OCI-LY3 (cell line): ENCODE measurements at regions not wholly inside any gene's neighbourhood (a gene's known extent, or its start where the extent isn't known, plus 50 kb on each side); places are given as distances from the start of the nearest gene placed in this dataset.

ENCODE experiments used
- H2AFZ ChIP-seq: fragments of 200-600, 300-600 bp; shearing (Covaris generic); 2 replicates; pipeline ENCODE4 v1.6.0; 2014; ENCODE audit warnings: antibody characterized with exemption, low read depth, low read length
- H3K27ac ChIP-seq: fragments of 200-600, 300-600 bp; sonication (generic); 2 replicates; pipeline ENCODE4 v1.5.1; 2014; ENCODE audit warnings: mild to moderate bottlenecking, low read length, moderate library complexity, mixed read lengths
- H3K27me3 ChIP-seq: fragments of 200-600, 300-600 bp; sonication (generic); 2 replicates; pipeline ENCODE4 v1.6.1; 2014; ENCODE audit warnings: low read depth, low read length, mixed read lengths
- H3K36me3 ChIP-seq: fragments of 200-600, 300-600 bp; sonication (generic); replicated peaks from 2 replicates; pipeline ENCODE3; 2014; ENCODE audit warnings: low read depth, low read length, mixed read lengths
- H3K4me1 ChIP-seq: fragments of 300-600, 200-600 bp; sonication (generic); 2 replicates; pipeline ENCODE4 v1.6.1; 2014; ENCODE audit warnings: low read length, mixed read lengths
- H3K4me2 ChIP-seq: fragments of 200-600, 300-600 bp; sonication (generic); 2 replicates; pipeline ENCODE4 v1.6.1; 2014; ENCODE audit warnings: low read length, mixed read lengths
- H3K4me3 ChIP-seq: fragments of 300-600, 200-600 bp; sonication (generic); 2 replicates; pipeline ENCODE4 v1.5.1; 2014; ENCODE audit warnings: antibody characterized with exemption, mild to moderate bottlenecking, low read length, moderate library complexity
- H3K79me2 ChIP-seq: fragments of 300-600, 200-600 bp; shearing (Covaris generic); 2 replicates; pipeline ENCODE4 v1.6.1; 2014; ENCODE audit warnings: mild to moderate bottlenecking, low read length, mixed read lengths
- H3K9ac ChIP-seq: fragments of 300-600, 200-600 bp; shearing (Covaris generic); 2 replicates; pipeline ENCODE4 v1.6.0; 2014; ENCODE audit warnings: mild to moderate bottlenecking, low read length, moderate library complexity
- H3K9me3 ChIP-seq: fragments of 200-600, 300-600 bp; shearing (Covaris generic); 2 replicates; pipeline ENCODE4 v1.6.1; 2014; ENCODE audit warnings: low read length, mixed read lengths; ENCODE audit not compliant: insufficient read depth
- H4K20me1 ChIP-seq: fragments of 200-600, 300-600 bp; sonication (generic); 2 replicates; pipeline ENCODE4 v1.6.1; 2016; ENCODE audit warnings: low read length, mixed read lengths; ENCODE audit not compliant: insufficient read depth
- EZH2phosphoT487 ChIP-seq: fragments of 200-600 bp; shearing (Covaris generic); IDR thresholded peaks from 2 replicates; pipeline ENCODE4 v1.6.1; 2018; ENCODE audit warnings: antibody characterized with exemption, mixed run types, low read depth
- TF ChIP-seq, protein P1 (sequence below): fragments of 200-600, 300-600 bp; sonication (generic); IDR thresholded peaks from 2 replicates; pipeline ENCODE4 v1.5.1; 2014; ENCODE audit warnings: antibody characterized with exemption, low read length, low read depth

DNA sequence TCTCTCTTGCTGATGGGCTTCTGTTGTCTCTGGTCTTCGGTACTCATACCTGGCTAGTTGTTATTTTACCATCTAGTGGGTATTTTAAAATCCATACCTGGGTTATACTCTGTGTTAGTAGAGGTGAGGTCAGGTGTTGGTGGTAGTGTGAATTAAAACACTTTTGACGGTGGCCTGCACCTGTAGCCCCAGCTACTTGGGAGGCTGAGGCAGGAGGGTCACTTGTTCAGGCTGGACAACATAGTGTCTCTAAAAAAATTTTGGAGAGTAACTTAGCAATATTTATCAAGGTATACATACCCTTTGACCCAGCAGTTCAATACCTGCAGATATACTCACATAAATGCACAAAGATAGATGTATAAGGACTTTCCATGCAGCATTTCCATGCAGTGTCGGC, 55.4 kb downstream of the GSX1 start:
- TF ChIP-seq EZH2phosphoT487: no peak
- TF ChIP-seq, protein P1, sequence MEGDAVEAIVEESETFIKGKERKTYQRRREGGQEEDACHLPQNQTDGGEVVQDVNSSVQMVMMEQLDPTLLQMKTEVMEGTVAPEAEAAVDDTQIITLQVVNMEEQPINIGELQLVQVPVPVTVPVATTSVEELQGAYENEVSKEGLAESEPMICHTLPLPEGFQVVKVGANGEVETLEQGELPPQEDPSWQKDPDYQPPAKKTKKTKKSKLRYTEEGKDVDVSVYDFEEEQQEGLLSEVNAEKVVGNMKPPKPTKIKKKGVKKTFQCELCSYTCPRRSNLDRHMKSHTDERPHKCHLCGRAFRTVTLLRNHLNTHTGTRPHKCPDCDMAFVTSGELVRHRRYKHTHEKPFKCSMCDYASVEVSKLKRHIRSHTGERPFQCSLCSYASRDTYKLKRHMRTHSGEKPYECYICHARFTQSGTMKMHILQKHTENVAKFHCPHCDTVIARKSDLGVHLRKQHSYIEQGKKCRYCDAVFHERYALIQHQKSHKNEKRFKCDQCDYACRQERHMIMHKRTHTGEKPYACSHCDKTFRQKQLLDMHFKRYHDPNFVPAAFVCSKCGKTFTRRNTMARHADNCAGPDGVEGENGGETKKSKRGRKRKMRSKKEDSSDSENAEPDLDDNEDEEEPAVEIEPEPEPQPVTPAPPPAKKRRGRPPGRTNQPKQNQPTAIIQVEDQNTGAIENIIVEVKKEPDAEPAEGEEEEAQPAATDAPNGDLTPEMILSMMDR: no peak
- Histone ChIP-seq H3K4me3 (no peak overlapping the region), H3K9ac (no peak overlapping the region), H3K4me2 (no peak overlapping the region), H4K20me1 (no peaks in the 10 kb centered on the region), H3K79me2 (no peaks in the 10 kb centered on the region), H3K4me1 (no peaks in the 10 kb centered on the region), H3K36me3 (no peaks in the 10 kb centered on the region), H2AFZ (no peak overlapping the region), H3K9me3 (no peaks in the 10 kb centered on the region), H3K27me3 (0 out of 2 replicates have a peak, but pooled peaks cover under 1% of the 10 kb centered on the region), H3K27ac (no peak overlapping the region)

DNA sequence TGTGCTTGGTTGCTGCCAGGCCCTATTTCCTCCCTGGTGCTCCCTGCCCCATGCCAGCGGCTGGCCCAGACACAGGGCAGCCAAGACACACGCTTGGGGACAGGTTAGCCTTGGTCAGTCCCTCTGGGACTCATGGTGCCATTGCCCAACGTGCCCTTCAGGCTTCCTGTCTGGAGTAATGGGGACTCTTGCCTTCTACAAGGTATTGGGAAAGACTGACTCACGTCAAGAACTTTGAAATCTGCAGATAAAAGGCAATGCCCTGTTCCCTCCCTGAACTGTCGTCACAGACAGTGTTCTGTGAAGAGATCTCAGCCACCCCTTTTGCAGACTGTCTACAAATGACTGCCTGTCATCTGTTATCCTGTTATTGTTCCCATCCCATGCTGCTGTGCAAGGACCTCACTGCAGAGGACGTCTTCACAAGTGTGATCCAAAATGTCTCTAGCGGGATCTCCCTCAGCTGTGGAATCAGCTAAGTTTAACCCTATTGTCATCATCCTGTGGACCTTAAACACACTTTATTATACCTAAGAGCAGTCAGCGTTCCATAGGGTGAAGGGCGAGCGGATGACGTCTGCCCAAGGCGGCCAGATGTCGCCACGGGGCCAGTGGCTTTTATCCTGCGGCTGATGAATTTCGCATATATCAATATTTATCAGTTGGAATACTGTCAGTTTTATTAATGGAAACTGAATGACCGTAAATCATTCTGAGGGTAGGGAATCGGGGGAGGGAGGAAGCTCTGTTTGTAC, 59.0 kb downstream of the GSX1 start:
- Histone ChIP-seq H2AFZ (no peak overlapping the region), H3K4me3 (no peak overlapping the region), H3K4me2 (no peak overlapping the region), H3K27ac (no peak overlapping the region), H3K27me3 (0 out of 2 replicates have a peak, but pooled peaks cover 2% of the 10 kb centered on the region), H3K79me2 (no peaks in the 10 kb centered on the region), H4K20me1 (no peaks in the 10 kb centered on the region), H3K4me1 (no peaks in the 10 kb centered on the region), H3K9me3 (no peaks in the 10 kb centered on the region), H3K9ac (no peak overlapping the region), H3K36me3 (no peaks in the 10 kb centered on the region)
- no peak for TF ChIP-seq EZH2phosphoT487
- TF ChIP-seq, protein P1: no peak

DNA sequence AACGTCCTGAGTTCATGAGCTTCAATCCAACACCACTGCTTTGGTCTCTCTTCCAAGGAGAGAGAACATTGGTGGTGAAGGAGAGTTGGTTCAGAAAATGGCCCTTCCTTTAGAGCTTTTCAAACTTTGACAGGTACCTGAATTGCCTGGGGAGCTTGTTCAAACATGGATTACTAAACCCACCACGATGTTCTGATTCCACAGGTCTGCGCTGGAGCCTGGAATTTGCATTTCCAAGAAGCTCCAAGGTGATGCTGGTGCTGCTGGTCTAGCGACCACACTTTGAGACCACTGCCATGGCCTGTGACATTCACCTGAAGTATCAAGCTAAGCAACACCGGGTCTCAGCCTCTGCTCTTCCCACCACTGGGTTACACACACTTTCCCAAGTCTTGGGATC, 60.2 kb downstream of the GSX1 start:
- H3K4me3 ChIP-seq: no peak overlapping the region
- H3K4me1 ChIP-seq: no peaks in the 10 kb centered on the region
- no peaks in the 10 kb centered on the region for H3K79me2 ChIP-seq
- no peaks in the 10 kb centered on the region for H4K20me1 ChIP-seq
- no peaks in the 10 kb centered on the region for H3K9me3 ChIP-seq
- no peak overlapping the region for H3K9ac ChIP-seq
- H3K27ac ChIP-seq: no peak overlapping the region
- H2AFZ ChIP-seq: no peak overlapping the region
- TF ChIP-seq, protein P1: no peak
- no peak for TF ChIP-seq EZH2phosphoT487
- H3K36me3 ChIP-seq: no peaks in the 10 kb centered on the region
- 0 out of 2 replicates have a peak, but pooled peaks cover 2% of the 10 kb centered on the region for H3K27me3 ChIP-seq
- no peak overlapping the region for H3K4me2 ChIP-seq

DNA sequence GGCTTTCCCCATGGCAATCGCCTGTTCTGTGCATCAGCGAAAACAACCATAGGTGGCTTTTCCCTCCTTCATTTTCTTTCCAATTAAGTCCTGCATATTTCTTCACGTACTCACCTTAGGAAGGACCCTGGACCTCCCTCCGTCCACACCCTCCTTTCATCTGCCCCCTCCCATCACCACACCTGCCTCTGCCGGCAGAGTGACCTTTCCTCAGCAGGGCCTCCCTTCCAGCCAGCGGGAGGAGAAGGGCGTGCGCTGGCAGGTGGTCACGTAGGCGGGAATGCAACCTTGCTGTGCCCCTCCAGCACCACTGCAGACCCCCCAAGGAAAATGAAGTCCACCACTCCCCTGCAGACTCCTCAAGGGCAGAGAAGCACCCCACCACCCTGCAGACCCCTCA, 61.1 kb downstream of the GSX1 start:
- H4K20me1 ChIP-seq: no peaks in the 10 kb centered on the region
- no peaks in the 10 kb centered on the region for H3K79me2 ChIP-seq
- H3K4me2 ChIP-seq: no peak overlapping the region
- H3K27me3 ChIP-seq: 0 out of 2 replicates have a peak, but pooled peaks cover 2% of the 10 kb centered on the region
- H3K9me3 ChIP-seq: no peaks in the 10 kb centered on the region
- no peak overlapping the region for H3K9ac ChIP-seq
- no peak overlapping the region for H2AFZ ChIP-seq
- TF ChIP-seq EZH2phosphoT487: no peak
- TF ChIP-seq, protein P1: no peak
- H3K4me1 ChIP-seq: no peaks in the 10 kb centered on the region
- no peaks in the 10 kb centered on the region for H3K36me3 ChIP-seq
- no peak overlapping the region for H3K27ac ChIP-seq
- H3K4me3 ChIP-seq: no peak overlapping the region
